ENCODE measurements at regions not wholly inside any gene's neighbourhood (a gene's known extent, or its start where the extent isn't known, plus 50 kb on each side); places are given as distances from the start of the nearest gene placed in this dataset.

DNA sequence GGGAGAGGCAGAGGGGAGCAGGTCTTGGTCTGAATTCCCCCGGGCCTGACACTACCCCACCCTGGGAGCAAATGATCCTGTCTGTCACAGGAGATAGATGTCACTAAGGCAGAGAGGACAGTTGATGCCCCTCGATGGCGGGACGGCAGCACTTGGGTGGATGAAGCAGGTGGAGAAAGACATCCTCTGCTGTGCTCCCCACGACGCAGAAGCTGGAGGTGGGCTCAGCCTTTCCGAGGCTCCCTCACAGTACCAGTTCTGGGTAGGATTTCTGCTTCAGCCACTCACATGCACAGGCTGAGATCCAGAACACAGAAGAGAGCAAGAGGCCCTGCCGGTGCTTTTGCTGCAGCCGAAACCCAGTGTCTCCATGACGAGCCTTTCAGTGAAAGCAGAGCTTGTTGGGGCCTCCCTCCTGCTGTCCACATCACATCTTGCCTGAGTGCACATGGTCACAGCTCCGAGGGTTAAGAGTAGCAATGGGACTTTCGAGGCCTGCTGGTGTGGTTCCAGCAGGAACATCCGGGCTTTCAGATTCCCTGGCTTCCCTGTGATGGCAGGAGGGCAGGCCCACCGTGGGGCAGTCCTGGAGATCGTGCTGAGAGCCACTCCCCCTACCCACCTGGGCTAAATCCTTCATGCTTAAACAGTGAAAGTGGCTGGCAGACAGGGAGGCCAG, 107.3 kb upstream of the PRR20G start:
- Histone ChIP-seq H4K8ac (replicated peaks; ENCODE audit: insufficient read length, low read depth, low read length) (no peak overlapping the region), H3K4me2 (ENCODE audit: insufficient read depth, insufficient read length, low read length) (no peak overlapping the region), H3K9ac (ENCODE audit: extremely low read depth, insufficient read length, low read length) (no peak overlapping the region), H2BK20ac (ENCODE audit: low read depth, low read length, poor library complexity, severe bottlenecking) (no peak overlapping the region), H2AFZ (ENCODE audit: low read length) (no peak overlapping the region), H3K27ac (ENCODE audit: insufficient read length, low read depth, low read length) (no peak overlapping the region), H3K56ac (ENCODE audit: insufficient read length, low read depth, low read length) (no peak overlapping the region), H3K4me1 (ENCODE audit: insufficient read depth, low read length) (peaks cover 3% of the 10 kb centered on the region; the same call in 1 of the 2 replicates), H3T11ph (ENCODE audit: low read length) (no peak overlapping the region), H2AK5ac (ENCODE audit: insufficient read length, low read length) (no peak overlapping the region), H2BK5ac (ENCODE audit: insufficient read length, low read length) (no peak overlapping the region), H3K14ac (ENCODE audit: insufficient read depth, low read length) (no peak overlapping the region), H3K18ac (ENCODE audit: insufficient read length, low read depth, low read length) (no peak overlapping the region), H3K23ac (ENCODE audit: insufficient read length, low read depth, low read length) (no peak overlapping the region), H3K9me3 (ENCODE audit: control insufficient read depth, low read depth, low read length) (no peaks in the 10 kb centered on the region), H3K23me2 (ENCODE audit: insufficient read length, low read depth, low read length, poor library complexity, severe bottlenecking) (no peaks in the 10 kb centered on the region), H3K79me2 (ENCODE audit: insufficient read depth, low read length) (no peaks in the 10 kb centered on the region), H4K5ac (ENCODE audit: insufficient read length, low read depth, low read length) (no peak overlapping the region), H4K91ac (ENCODE audit: insufficient read length, low read depth, low read length) (no peak overlapping the region), H2BK120ac (ENCODE audit: low read depth, low read length, poor library complexity, severe bottlenecking) (no peak overlapping the region), H3K27me3 (ENCODE audit: insufficient read depth, low read length) (no peaks in the 10 kb centered on the region), H2BK12ac (ENCODE audit: insufficient read length, low read depth, low read length) (no peak overlapping the region), H3K79me1 (ENCODE audit: insufficient read depth, low read depth, low read length, poor library complexity, severe bottlenecking) (no peaks in the 10 kb centered on the region), H2BK15ac (ENCODE audit: low read depth, low read length) (no peak overlapping the region), H3K4ac (ENCODE audit: low read depth, low read length) (no peak overlapping the region), H4K20me1 (ENCODE audit: control insufficient read depth, insufficient read depth, insufficient read length) (no peaks in the 10 kb centered on the region)
- DNase-seq: no peak
- no CpG with 5 or more reads among the region's 15 CpGs for WGBS (ENCODE audit: extremely low coverage, insufficient read length, low lambda C conversion rate)
- H3K27me3 Mint-ChIP-seq (ENCODE audit: low read depth): no peaks in the 10 kb centered on the region; the same call in 1 of the 2 replicates
- no peak overlapping the region for H3K4me3 Mint-ChIP-seq
- no peaks in the 10 kb centered on the region; a peak in 2 of 7 replicates for H3K36me3 Mint-ChIP-seq (ENCODE audit: insufficient read depth in 1 of 3, low read depth in 3 of 3)
- no peak for TF ChIP-seq CTCF (conservative IDR thresholded peaks at IDR 0.05)
- H3K4me1 Mint-ChIP-seq: peaks cover 41 to 56% of the 10 kb centered on the region in 2 experiments
- peak overlapping the region in 1 of 3 experiments; percentile 94; a peak in 1 of 7 replicates for H3K27ac Mint-ChIP-seq
- H3K9me3 Mint-ChIP-seq: no peaks in the 10 kb centered on the region; a peak in 2 of 5 replicates
